HEK293T (cell line): ENCODE measurements at regions not wholly inside any gene's neighbourhood (a gene's known extent, or its start where the extent isn't known, plus 50 kb on each side); places are given as distances from the start of the nearest gene placed in this dataset.

Experiments
- CTCF ChIA-PET: fragments of 350-600 bp; formaldehyde crosslinking; extraction: SDS; loops from one replicate; lab custom pipeline; 2021; ENCODE audit warnings: antibody characterized with exemption, inconsistent platforms; lab: Yijun Ruan, JAX
- POLR2A ChIA-PET: fragments of 350-600 bp; formaldehyde crosslinking; extraction: SDS; loops from one replicate; lab custom pipeline; 2020; ENCODE audit warnings: antibody characterized with exemption, inconsistent platforms; lab: Yijun Ruan, JAX
- DNase-seq: peaks from one replicate; pipeline ENCODE4 v3.0.0; 2012; ENCODE audit warnings: mixed read lengths; ENCODE audit errors: extremely low spot score
- ARNT ChIP-seq: fragments of 450-650 bp; IDR thresholded peaks from 2 replicates; pipeline ENCODE4 v1.6.1; 2017; ENCODE audit warnings: mild to moderate bottlenecking
- BHLHE40 ChIP-seq: fragments of 450-650 bp; IDR thresholded peaks from 2 replicates; pipeline ENCODE4 v1.6.1; 2016; ENCODE audit warnings: mild to moderate bottlenecking, moderate library complexity, borderline replicate concordance
- CTBP1 ChIP-seq: fragments of 450-650 bp; IDR thresholded peaks from 2 replicates; pipeline ENCODE4 v1.6.1; 2016; ENCODE audit warnings: borderline replicate concordance
- ELF4 ChIP-seq: fragments of 450-650 bp; IDR thresholded peaks from 2 replicates; pipeline ENCODE4 v1.6.1; 2017; ENCODE audit warnings: antibody characterized with exemption
- FOXA1 ChIP-seq: fragments of 450-650 bp; IDR thresholded peaks from 2 replicates; pipeline ENCODE4 v1.6.1; 2016; ENCODE audit warnings: mild to moderate bottlenecking
- FOXK2 ChIP-seq: fragments of 450-650 bp; IDR thresholded peaks from 2 replicates; pipeline ENCODE4 v1.6.1; 2016; ENCODE audit warnings: mild to moderate bottlenecking
- FOXM1 ChIP-seq: fragments of 450-650 bp; IDR thresholded peaks from 2 replicates; pipeline ENCODE4 v1.6.1; 2017; ENCODE audit warnings: mild to moderate bottlenecking, borderline replicate concordance
- HDGF ChIP-seq: fragments of 450-650 bp; IDR thresholded peaks from 2 replicates; pipeline ENCODE4 v1.6.1; 2017; ENCODE audit warnings: antibody characterized with exemption, borderline replicate concordance
- L3MBTL2 ChIP-seq: fragments of 450-650 bp; conservative IDR thresholded peaks from 2 replicates; pipeline ENCODE4 v1.6.1; 2016; ENCODE audit warnings: mild to moderate bottlenecking
- LEF1 ChIP-seq: fragments of 450-650 bp; IDR thresholded peaks from 2 replicates; pipeline ENCODE4 v1.6.1; 2017; ENCODE audit warnings: mild to moderate bottlenecking, borderline replicate concordance
- NFRKB ChIP-seq: fragments of 450-650 bp; IDR thresholded peaks from 2 replicates; pipeline ENCODE4 v1.6.1; 2016; ENCODE audit warnings: mild to moderate bottlenecking, moderate library complexity
- SP1 ChIP-seq: fragments of 450-650 bp; IDR thresholded peaks from 2 replicates; pipeline ENCODE4 v1.6.1; 2017
- SUZ12 ChIP-seq: fragments of 450-650 bp; IDR thresholded peaks from 2 replicates; pipeline ENCODE4 v1.6.1; 2016; ENCODE audit warnings: mild to moderate bottlenecking
- TARDBP ChIP-seq: fragments of 450-650 bp; IDR thresholded peaks from 2 replicates; pipeline ENCODE4 v1.6.1; 2016
- ZNF384 ChIP-seq: fragments of 450-650 bp; IDR thresholded peaks from 2 replicates; pipeline ENCODE4 v1.6.1; 2016
- TF ChIP-seq, protein P1 (sequence below): fragments of 450-650 bp; IDR thresholded peaks from 2 replicates; pipeline ENCODE4 v1.6.1; 2016

GRCh38 chr9:108751369-108751768, 104.4 kb downstream of the ACTL7B start:
- DNase-seq: no peak
- ChIA-PET CTCF (no interaction called here), POLR2A (no interaction called here)
- TF ChIP-seq ZNF384 (no peak), HDGF (no peak), NFRKB (no peak), L3MBTL2 (no peak), FOXK2 (no peak), CTBP1 (no peak), ELF4 (no peak), FOXM1 (no peak), BHLHE40 (no peak)
- TF ChIP-seq, protein P1, sequence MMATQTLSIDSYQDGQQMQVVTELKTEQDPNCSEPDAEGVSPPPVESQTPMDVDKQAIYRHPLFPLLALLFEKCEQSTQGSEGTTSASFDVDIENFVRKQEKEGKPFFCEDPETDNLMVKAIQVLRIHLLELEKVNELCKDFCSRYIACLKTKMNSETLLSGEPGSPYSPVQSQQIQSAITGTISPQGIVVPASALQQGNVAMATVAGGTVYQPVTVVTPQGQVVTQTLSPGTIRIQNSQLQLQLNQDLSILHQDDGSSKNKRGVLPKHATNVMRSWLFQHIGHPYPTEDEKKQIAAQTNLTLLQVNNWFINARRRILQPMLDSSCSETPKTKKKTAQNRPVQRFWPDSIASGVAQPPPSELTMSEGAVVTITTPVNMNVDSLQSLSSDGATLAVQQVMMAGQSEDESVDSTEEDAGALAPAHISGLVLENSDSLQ: no peak

DNA sequence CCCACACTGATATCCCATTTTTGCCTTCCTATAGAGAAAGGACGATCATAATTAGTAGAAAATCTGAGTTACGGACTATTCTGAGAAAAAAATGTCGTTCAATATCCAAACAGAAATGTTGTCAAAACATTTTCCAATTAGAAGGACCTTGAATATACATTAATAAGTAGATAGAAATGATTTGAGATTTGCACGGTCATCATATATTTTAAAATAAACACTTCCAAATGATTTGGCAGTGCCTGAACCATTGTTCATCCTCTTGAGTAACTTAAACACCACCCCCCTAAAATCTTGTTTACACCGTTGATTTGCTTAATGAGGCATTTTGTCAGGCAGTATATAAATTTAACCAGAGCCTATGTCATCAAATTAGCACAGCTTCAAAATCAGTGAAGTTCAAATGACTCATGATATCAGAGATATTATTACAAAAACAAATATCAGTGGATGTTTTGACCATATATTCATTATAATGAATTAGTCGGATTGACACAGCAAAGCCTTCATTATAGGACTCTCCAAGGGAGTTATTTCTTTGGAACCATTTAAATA, 105.0 kb downstream of the ACTL7B start:
- DNase-seq: no peak
- TF ChIP-seq LEF1: no peak
- no peak for TF ChIP-seq SP1
- no peak for TF ChIP-seq ELF4
- TF ChIP-seq TARDBP: no peak
- no peak for TF ChIP-seq FOXM1
- TF ChIP-seq, protein P1: no peak
- TF ChIP-seq ZNF384: no peak

GRCh38 chr9:108748776-108749175, 107.0 kb downstream of the ACTL7B start:
- CTCF ChIA-PET: no interaction called here

More for the DNA sequence above, 105.0 kb downstream of the ACTL7B start:
- ChIA-PET CTCF (no interaction called here), POLR2A (no interaction called here)

DNA sequence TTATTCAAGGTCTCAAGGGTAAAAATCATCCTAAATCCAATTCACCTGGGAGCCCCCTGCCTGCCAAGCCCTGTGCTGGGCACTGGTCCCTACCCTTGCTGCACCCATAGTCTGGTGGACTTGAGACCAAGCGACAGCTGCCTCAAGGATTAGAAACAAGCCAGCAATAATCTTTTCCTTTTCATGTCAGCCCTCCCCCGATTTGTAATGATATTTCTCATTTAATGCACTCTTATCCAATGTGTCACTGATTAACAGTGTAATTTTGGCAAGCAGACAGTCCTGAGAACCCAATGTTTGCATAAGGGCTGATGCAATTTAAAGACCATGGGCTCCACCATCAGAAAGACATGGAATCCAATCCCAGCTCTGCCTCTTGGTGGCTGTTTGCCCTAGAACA, 108.9 kb downstream of the ACTL7B start:
- TF ChIP-seq FOXK2 (no peak), FOXM1 (no peak), NFRKB (no peak), SP1 (no peak), SUZ12 (no peak), TARDBP (no peak), FOXA1 (no peak), ELF4 (no peak), CTBP1 (no peak), BHLHE40 (no peak), ARNT (no peak)
- TF ChIP-seq, protein P1: no peak
- no peak for DNase-seq
- CTCF ChIA-PET: no interaction called here
- POLR2A ChIA-PET: no interaction called here

More at GRCh38 chr9:108748776-108749175, 107.0 kb downstream of the ACTL7B start:
- DNase-seq: no peak
- no peak for TF ChIP-seq L3MBTL2
- TF ChIP-seq SP1: no peak
- TF ChIP-seq BHLHE40: no peak
- no peak for TF ChIP-seq NFRKB
- TF ChIP-seq CTBP1: no peak
- no peak for TF ChIP-seq FOXA1
- TF ChIP-seq FOXK2: no peak
- TF ChIP-seq, protein P1: no peak
- no peak for TF ChIP-seq ARNT
- TF ChIP-seq TARDBP: no peak
- TF ChIP-seq LEF1: no peak
- no peak for TF ChIP-seq HDGF
- TF ChIP-seq SUZ12: no peak
- no peak for TF ChIP-seq ELF4
- no peak for TF ChIP-seq ZNF384
- no peak for TF ChIP-seq FOXM1
- POLR2A ChIA-PET: no interaction called here

DNA sequence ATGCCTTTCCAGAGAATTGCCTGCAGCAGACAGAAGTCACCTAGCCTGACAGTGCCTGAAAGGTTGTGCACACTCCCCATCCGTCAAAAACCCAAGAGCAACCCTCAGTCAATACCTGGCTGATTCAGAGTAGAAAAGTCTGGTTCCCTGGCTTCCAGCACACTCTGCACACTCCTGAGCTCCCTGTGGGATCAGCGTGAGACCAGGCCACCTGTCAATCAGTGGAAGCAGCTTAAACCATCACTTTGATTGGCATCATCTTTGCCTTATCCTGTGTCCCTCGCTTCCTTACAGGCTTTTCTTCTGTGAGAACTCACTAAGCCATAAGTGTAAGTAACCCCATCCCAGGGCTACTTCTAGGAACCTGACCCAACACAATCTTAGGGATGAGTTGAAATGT, 109.8 kb downstream of the ACTL7B start:
- no peak for DNase-seq
- no peak for TF ChIP-seq FOXA1
- TF ChIP-seq NFRKB: no peak
- no peak for TF ChIP-seq ARNT
- no peak for TF ChIP-seq FOXM1
- TF ChIP-seq SUZ12: no peak
- TF ChIP-seq ELF4: no peak
- no peak for TF ChIP-seq FOXK2
- TF ChIP-seq ZNF384: no peak
- no peak for TF ChIP-seq LEF1
- TF ChIP-seq BHLHE40: no peak
- no peak for TF ChIP-seq CTBP1
- CTCF ChIA-PET: interaction anchor here (0.6 kb wide), 1 partner anchor 17 kb away, joined by 3 read pairs; no protein-coding TSS in a partner anchor
- POLR2A ChIA-PET: no interaction called here

DNA sequence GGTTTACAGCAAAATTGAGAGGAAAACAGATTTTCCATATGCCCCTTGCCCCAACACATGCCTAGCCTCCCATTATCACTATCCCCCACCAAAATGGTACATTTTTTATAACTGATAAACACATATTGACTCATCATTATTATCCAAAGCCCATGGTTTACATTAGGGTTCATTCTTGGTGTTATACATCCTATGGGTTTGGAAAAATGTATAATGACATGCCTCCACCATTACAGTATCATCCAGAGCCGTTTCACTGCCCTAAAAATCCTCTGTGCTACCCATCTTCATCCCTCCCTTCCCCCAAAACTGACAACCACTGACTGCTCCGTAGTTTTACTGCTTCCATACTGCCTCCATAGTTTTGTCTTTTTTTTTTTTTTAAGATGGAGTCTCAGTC, 111.1 kb downstream of the ACTL7B start:
- POLR2A ChIA-PET: no interaction called here
- CTCF ChIA-PET: interaction anchor here (0.6 kb wide), 1 partner anchor 105 kb away, joined by 3 read pairs; no protein-coding TSS in a partner anchor
- DNase-seq: no peak
- TF ChIP-seq FOXM1: no peak
- TF ChIP-seq HDGF: no peak
- no peak for TF ChIP-seq FOXK2
- TF ChIP-seq, protein P1: no peak
